AG10803 (cell line): ENCODE measurements at regions not wholly inside any gene's neighbourhood (a gene's known extent, or its start where the extent isn't known, plus 50 kb on each side); places are given as distances from the start of the nearest gene placed in this dataset.

Source experiments
- DNase-seq: peaks from one replicate; pipeline ENCODE4 v3.0.0; 2010; ENCODE audit warnings: low read depth
- H3K4me3 ChIP-seq: 2 replicates; pipeline ENCODE4 v1.5.1; 2011; ENCODE audit warnings: mild to moderate bottlenecking, low read length, control low read depth
- CTCF ChIP-seq: conservative IDR thresholded peaks from 2 replicates; pipeline ENCODE4 v1.5.1; 2011; ENCODE audit warnings: mild to moderate bottlenecking, low read length, control low read depth, inconsistent platforms

GRCh38 chr1:219041818-219042217, 131.9 kb upstream of the LYPLAL1 start:
- no peak for DNase-seq
- no peak overlapping the region for H3K4me3 ChIP-seq
- TF ChIP-seq CTCF = no peak

- DNase-seq = no peak
- no peak for TF ChIP-seq CTCF
- no peak overlapping the region for H3K4me3 ChIP-seq
Measured at GRCh38 chr1:219042769-219043168, 130.9 kb upstream of the LYPLAL1 start.

- no peak for TF ChIP-seq CTCF
- no peak for DNase-seq
- H3K4me3 ChIP-seq = no peak overlapping the region
Measured at GRCh38 chr1:219045246-219045645, 128.4 kb upstream of the LYPLAL1 start.

- no peak for DNase-seq
- no peak for TF ChIP-seq CTCF
- H3K4me3 ChIP-seq = no peak overlapping the region
Measured at GRCh38 chr1:219049501-219049900, 124.2 kb upstream of the LYPLAL1 start.

GRCh38 chr1:219050086-219050821, 123.4 kb upstream of the LYPLAL1 start:
- no peak for TF ChIP-seq CTCF
- no peak overlapping the region for H3K4me3 ChIP-seq
- no peak for DNase-seq

- DNase-seq = no peak
- TF ChIP-seq CTCF = no peak
- H3K4me3 ChIP-seq = no peak overlapping the region
Measured at GRCh38 chr1:219050822-219051125, 122.9 kb upstream of the LYPLAL1 start.

GRCh38 chr1:219051547-219051946, 122.1 kb upstream of the LYPLAL1 start:
- DNase-seq = no peak
- H3K4me3 ChIP-seq = no peak overlapping the region
- TF ChIP-seq CTCF = no peak
